Smooth muscle cell (in vitro differentiated cells): ENCODE measurements at regions not wholly inside any gene's neighbourhood (a gene's known extent, or its start where the extent isn't known, plus 50 kb on each side); places are given as distances from the start of the nearest gene placed in this dataset.
A peak's percentile ranks its signal among the peaks of the same experiment; 100 is the strongest.

Experiments
- DNase-seq: peaks from one replicate; lab custom pipeline; 2025; ENCODE audit not compliant: unreplicated experiment; lab: John Stamatoyannopoulos, UW
- H2AFZ ChIP-seq: fragments of 200-600 bp; sonication (generic); 2 replicates; pipeline ENCODE4 v1.6.0; 2016; ENCODE audit warnings: antibody characterized with exemption, low read depth, mild to moderate bottlenecking
- H3F3A ChIP-seq: fragments of 200-600 bp; sonication (generic); 2 replicates; pipeline ENCODE4 v1.6.0; 2017; ENCODE audit warnings: antibody characterized with exemption, low read depth
- H3K27ac ChIP-seq: fragments of 200-600 bp; sonication (generic); 2 replicates; pipeline ENCODE4 v1.5.1; 2016; ENCODE audit warnings: low read depth, mild to moderate bottlenecking
- H3K27me3 ChIP-seq: fragments of 200-600 bp; sonication (generic); 2 replicates; pipeline ENCODE4 v1.6.1; 2016; ENCODE audit warnings: low read depth, mild to moderate bottlenecking
- H3K36me3 ChIP-seq: fragments of 200-600 bp; sonication (generic); 2 replicates; pipeline ENCODE4 v1.5.1; 2016; ENCODE audit warnings: low read depth
- H3K4me1 ChIP-seq: fragments of 200-600 bp; sonication (generic); 2 replicates; pipeline ENCODE4 v1.5.1; 2016; ENCODE audit warnings: low read depth
- H3K4me2 ChIP-seq: fragments of 200-600 bp; sonication (generic); 2 replicates; pipeline ENCODE4 v1.6.0; 2016; ENCODE audit warnings: mild to moderate bottlenecking
- H3K4me3 ChIP-seq: fragments of 200-600 bp; sonication (generic); 2 replicates; pipeline ENCODE4 v1.5.1; 2016; ENCODE audit warnings: mild to moderate bottlenecking
- H3K79me2 ChIP-seq: fragments of 200-600 bp; sonication (generic); 2 replicates; pipeline ENCODE4 v1.6.0; 2016; ENCODE audit warnings: low read depth, mild to moderate bottlenecking
- H3K9ac ChIP-seq: fragments of 200-600 bp; sonication (generic); 2 replicates; pipeline ENCODE4 v1.6.0; 2016; ENCODE audit warnings: low read depth
- H3K9me3 ChIP-seq: fragments of 200-600 bp; sonication (generic); replicated peaks from 2 replicates; pipeline ENCODE4 v1.5.1; 2016; ENCODE audit warnings: low read depth
- H4K20me1 ChIP-seq: fragments of 200-600 bp; sonication (generic); 2 replicates; pipeline ENCODE4 v1.6.0; 2016; ENCODE audit warnings: low read depth
- WGBS: methylation state at CpG from one replicate; pipeline ENCODE4 v1.1.7; 2016; ENCODE audit warnings: low lambda C conversion rate; 5-methylcytosine and 5-hydroxymethylcytosine counted together
- TF ChIP-seq, protein P1 (sequence below): fragments of 200-600 bp; sonication (generic); IDR thresholded peaks from 2 replicates; pipeline ENCODE4 v1.5.1; 2017; ENCODE audit warnings: borderline replicate concordance, mild to moderate bottlenecking, antibody characterized with exemption; ENCODE audit not compliant: insufficient read depth, poor library complexity, severe bottlenecking

DNA sequence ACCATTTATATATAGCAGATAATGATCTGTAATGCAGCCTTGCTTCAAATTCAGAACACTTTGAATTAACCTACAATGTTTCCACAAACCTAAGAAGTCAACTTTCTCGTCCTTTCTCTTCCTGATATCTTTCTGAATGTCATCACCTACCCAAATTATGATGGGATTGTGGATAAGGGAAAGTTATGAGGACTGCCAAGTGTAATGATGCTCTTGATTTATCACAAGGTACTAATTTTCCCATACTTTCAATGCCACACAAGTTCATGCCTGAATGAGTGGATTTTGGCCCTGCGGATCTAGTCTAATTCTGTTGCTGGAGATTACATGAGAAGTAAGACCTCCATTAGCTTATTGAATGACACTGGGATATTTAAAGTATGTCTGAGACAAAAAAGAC, 82.6 kb upstream of the NANOGP8 start:
- Histone ChIP-seq H3K36me3 (no peaks in the 10 kb centered on the region), H3F3A (peaks cover 15% of the 10 kb centered on the region), H3K4me2 (peak overlapping the region; percentile 71), H3K79me2 (no peaks in the 10 kb centered on the region), H3K9me3 (no peaks in the 10 kb centered on the region), H3K27me3 (no peaks in the 10 kb centered on the region), H3K4me3 (no peak overlapping the region), H3K27ac (peak overlapping the region; percentile 76), H2AFZ (no peak overlapping the region), H4K20me1 (no peaks in the 10 kb centered on the region), H3K9ac (no peak overlapping the region), H3K4me1 (peaks cover 17% of the 10 kb centered on the region)
- TF ChIP-seq, protein P1, sequence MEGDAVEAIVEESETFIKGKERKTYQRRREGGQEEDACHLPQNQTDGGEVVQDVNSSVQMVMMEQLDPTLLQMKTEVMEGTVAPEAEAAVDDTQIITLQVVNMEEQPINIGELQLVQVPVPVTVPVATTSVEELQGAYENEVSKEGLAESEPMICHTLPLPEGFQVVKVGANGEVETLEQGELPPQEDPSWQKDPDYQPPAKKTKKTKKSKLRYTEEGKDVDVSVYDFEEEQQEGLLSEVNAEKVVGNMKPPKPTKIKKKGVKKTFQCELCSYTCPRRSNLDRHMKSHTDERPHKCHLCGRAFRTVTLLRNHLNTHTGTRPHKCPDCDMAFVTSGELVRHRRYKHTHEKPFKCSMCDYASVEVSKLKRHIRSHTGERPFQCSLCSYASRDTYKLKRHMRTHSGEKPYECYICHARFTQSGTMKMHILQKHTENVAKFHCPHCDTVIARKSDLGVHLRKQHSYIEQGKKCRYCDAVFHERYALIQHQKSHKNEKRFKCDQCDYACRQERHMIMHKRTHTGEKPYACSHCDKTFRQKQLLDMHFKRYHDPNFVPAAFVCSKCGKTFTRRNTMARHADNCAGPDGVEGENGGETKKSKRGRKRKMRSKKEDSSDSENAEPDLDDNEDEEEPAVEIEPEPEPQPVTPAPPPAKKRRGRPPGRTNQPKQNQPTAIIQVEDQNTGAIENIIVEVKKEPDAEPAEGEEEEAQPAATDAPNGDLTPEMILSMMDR = no peak
- 80% methylated on average over 2 of the region's 2 CpGs for WGBS
- DNase-seq = no peak

DNA sequence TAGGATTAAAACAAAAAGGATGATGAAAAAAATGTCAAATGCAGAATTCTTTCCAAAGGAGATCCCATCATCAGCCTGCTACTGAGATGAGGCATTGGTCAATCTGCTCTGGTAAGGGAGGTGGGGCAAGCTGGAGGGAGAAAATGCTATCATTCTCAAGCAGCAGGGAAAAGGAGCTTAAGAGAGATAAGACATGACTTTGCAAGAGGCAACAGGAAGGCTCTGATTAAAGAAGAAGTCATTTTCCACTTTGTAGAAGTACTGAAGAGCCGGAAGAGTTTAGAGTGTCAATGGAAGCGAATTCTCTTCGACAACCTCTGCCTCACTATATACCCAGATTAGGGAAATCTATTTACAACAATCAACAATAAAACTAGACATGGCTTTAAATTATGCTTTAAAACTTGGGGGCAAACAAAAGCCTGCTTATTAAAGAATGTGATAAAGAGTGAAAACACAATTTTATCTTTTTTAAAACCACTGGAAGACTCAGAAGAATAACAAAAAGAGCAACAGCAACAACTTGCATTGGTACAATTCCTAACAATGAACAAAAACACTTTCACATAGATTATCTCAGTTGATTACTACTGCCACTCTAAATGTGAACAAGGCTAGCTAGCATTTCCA, 81.8 kb upstream of the NANOGP8 start:
- peak overlapping the region; percentile 56 for H3K4me2 ChIP-seq
- no peak overlapping the region for H2AFZ ChIP-seq
- no peak overlapping the region for H3K9ac ChIP-seq
- no peaks in the 10 kb centered on the region for H3K36me3 ChIP-seq
- no peak for DNase-seq
- H3K27ac ChIP-seq = peak overlapping the region; percentile 10
- H4K20me1 ChIP-seq = no peaks in the 10 kb centered on the region
- TF ChIP-seq, protein P1 = no peak
- no peaks in the 10 kb centered on the region for H3K79me2 ChIP-seq
- H3K4me1 ChIP-seq = peaks cover 17% of the 10 kb centered on the region
- H3F3A ChIP-seq = peaks cover 15% of the 10 kb centered on the region
- H3K27me3 ChIP-seq = no peaks in the 10 kb centered on the region
- WGBS = 13% methylated on average over 3 of the region's 3 CpGs
- H3K4me3 ChIP-seq = no peak overlapping the region
- no peaks in the 10 kb centered on the region for H3K9me3 ChIP-seq

DNA sequence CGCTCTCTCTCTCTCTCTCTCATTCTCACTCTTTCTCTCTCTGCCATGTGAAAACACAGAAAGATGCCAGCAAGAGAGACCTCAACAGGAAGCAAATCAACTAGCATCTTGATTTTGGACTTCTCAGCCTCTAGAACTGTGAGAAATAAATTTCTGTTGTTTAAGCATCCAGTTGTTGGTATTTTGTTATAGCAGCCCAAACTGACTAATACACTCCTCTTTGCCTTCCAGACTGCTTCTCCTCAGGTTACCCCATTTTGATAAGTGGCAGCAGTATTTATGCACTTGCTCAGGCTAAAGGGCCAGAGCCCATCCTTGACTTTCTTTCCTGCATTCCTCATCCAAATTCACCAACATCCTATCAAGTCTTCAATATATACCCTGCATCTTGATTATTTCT, 76.6 kb upstream of the NANOGP8 start:
- Histone ChIP-seq H3F3A (no peaks in the 10 kb centered on the region), H2AFZ (no peak overlapping the region), H3K27ac (no peak overlapping the region), H3K79me2 (no peaks in the 10 kb centered on the region), H3K4me3 (no peak overlapping the region), H3K27me3 (no peaks in the 10 kb centered on the region), H4K20me1 (no peaks in the 10 kb centered on the region), H3K36me3 (no peaks in the 10 kb centered on the region), H3K9me3 (no peaks in the 10 kb centered on the region), H3K4me1 (no peaks in the 10 kb centered on the region), H3K9ac (no peak overlapping the region), H3K4me2 (no peak overlapping the region)
- 100% methylated on average over 1 of the region's 1 CpG for WGBS
- DNase-seq = no peak
- TF ChIP-seq, protein P1 = no peak

DNA sequence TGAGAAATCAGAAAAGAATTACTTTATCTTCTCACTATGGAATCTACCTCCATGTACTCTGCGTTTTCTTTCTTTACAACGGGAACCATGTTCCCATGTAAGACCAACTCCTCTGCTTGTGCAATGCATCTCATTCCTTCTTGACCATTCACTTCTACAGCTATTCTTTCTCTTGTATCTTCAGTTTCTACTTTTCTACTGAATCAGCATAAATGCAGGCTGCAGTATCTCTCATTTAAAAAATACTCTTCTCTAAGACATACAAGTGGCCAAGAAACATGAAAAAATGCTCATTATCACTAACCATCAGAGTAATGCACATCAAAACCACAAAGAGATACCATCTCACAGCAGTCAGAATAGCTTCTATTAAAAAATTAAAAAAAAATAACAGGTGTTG, 74.1 kb upstream of the NANOGP8 start:
- H4K20me1 ChIP-seq = no peaks in the 10 kb centered on the region
- 97% methylated on average over 2 of the region's 2 CpGs for WGBS
- H2AFZ ChIP-seq = no peak overlapping the region
- TF ChIP-seq, protein P1 = no peak
- H3F3A ChIP-seq = no peaks in the 10 kb centered on the region
- no peaks in the 10 kb centered on the region for H3K79me2 ChIP-seq
- H3K27ac ChIP-seq = no peak overlapping the region
- no peaks in the 10 kb centered on the region for H3K36me3 ChIP-seq
- H3K4me3 ChIP-seq = no peak overlapping the region
- H3K9ac ChIP-seq = no peak overlapping the region
- H3K4me1 ChIP-seq = no peaks in the 10 kb centered on the region
- no peaks in the 10 kb centered on the region for H3K9me3 ChIP-seq
- no peaks in the 10 kb centered on the region for H3K27me3 ChIP-seq
- no peak overlapping the region for H3K4me2 ChIP-seq
- DNase-seq = no peak
